ENCODE measurements at regions not wholly inside any gene's neighbourhood (a gene's known extent, or its start where the extent isn't known, plus 50 kb on each side); places are given as distances from the start of the nearest gene placed in this dataset.

DNA sequence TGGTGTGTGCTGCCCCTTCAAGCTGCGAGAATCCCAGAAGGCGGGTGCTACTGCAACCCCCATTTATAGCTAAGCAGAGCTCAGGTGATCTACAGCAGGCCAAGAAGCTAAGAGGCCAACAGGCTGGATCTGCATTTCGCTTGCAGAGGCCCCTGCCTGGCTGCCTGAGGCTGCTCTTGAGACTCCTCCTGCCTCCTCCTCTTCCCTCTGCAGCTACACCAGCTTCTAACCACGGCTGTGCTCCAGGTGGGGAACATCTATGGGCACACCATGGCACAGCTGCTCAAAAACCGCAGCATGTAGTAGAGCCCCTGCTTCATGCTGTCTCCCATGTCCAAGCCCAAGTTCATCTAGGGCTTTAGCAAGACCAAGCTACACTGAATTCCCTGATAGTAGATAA is 72.9 kb upstream of the ZNF678 start:
- Histone ChIP-seq H3K4me2 (no peak overlapping the region), H3F3A (replicated peaks; ENCODE audit: insufficient read depth) (no peaks in the 10 kb centered on the region), H3K9me2 (no peaks in the 10 kb centered on the region), H3K9me3 (no peaks in the 10 kb centered on the region), H3K9ac (no peak overlapping the region), H3K4me1 (ENCODE audit: control insufficient read depth in 1 of 2, insufficient read depth in 2 of 2, low read depth in 1 of 2, low read length in 1 of 2) (no peaks in the 10 kb centered on the region), H3K27ac (ENCODE audit: low read depth in 2 of 2, low read length in 1 of 2) (no peak overlapping the region), H3K79me2 (ENCODE audit: insufficient read depth) (no peaks in the 10 kb centered on the region), H3K27me3 (ENCODE audit: insufficient read depth) (no peaks in the 10 kb centered on the region; the same call in 1 of the 2 replicates), H4K20me1 (ENCODE audit: insufficient read depth) (no peaks in the 10 kb centered on the region), H3K36me3 (replicated peaks in 1 of 2; ENCODE audit: control insufficient read depth in 1 of 2, insufficient read depth in 2 of 2, low read length in 1 of 2) (no peaks in the 10 kb centered on the region), H3K4me3 (ENCODE audit: low read depth in 2 of 2, low read length in 1 of 2) (no peak overlapping the region), H2AFZ (ENCODE audit: low read depth) (no peak overlapping the region)
- no peak for DNase-seq
- TF ChIP-seq, protein P1, sequence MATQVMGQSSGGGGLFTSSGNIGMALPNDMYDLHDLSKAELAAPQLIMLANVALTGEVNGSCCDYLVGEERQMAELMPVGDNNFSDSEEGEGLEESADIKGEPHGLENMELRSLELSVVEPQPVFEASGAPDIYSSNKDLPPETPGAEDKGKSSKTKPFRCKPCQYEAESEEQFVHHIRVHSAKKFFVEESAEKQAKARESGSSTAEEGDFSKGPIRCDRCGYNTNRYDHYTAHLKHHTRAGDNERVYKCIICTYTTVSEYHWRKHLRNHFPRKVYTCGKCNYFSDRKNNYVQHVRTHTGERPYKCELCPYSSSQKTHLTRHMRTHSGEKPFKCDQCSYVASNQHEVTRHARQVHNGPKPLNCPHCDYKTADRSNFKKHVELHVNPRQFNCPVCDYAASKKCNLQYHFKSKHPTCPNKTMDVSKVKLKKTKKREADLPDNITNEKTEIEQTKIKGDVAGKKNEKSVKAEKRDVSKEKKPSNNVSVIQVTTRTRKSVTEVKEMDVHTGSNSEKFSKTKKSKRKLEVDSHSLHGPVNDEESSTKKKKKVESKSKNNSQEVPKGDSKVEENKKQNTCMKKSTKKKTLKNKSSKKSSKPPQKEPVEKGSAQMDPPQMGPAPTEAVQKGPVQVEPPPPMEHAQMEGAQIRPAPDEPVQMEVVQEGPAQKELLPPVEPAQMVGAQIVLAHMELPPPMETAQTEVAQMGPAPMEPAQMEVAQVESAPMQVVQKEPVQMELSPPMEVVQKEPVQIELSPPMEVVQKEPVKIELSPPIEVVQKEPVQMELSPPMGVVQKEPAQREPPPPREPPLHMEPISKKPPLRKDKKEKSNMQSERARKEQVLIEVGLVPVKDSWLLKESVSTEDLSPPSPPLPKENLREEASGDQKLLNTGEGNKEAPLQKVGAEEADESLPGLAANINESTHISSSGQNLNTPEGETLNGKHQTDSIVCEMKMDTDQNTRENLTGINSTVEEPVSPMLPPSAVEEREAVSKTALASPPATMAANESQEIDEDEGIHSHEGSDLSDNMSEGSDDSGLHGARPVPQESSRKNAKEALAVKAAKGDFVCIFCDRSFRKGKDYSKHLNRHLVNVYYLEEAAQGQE (IDR thresholded peaks at IDR 0.05; ENCODE audit: low read depth, low read length): no peak
- TF ChIP-seq FOXJ3 (CRISPR knock-in tag; IDR thresholded peaks at IDR 0.05) (no peak), FOSL2 (IDR thresholded peaks at IDR 0.05; ENCODE audit: borderline replicate concordance, low read depth) (no peak), RXRA (IDR thresholded peaks at IDR 0.05; ENCODE audit: borderline replicate concordance, low read depth) (no peak), NFIC (IDR thresholded peaks at IDR 0.05; ENCODE audit: borderline replicate concordance) (no peak), EZH2phosphoT487 (IDR thresholded peaks at IDR 0.05; ENCODE audit: borderline replicate concordance, low read depth) (no peak), TEAD4 (IDR thresholded peaks at IDR 0.05; ENCODE audit: borderline replicate concordance, insufficient read depth) (no peak), RCOR1 (IDR thresholded peaks at IDR 0.05; ENCODE audit: low read length) (no peak), RFX5 (IDR thresholded peaks at IDR 0.05; ENCODE audit: low read length) (no peak)
- TF ChIP-seq, protein P2, sequence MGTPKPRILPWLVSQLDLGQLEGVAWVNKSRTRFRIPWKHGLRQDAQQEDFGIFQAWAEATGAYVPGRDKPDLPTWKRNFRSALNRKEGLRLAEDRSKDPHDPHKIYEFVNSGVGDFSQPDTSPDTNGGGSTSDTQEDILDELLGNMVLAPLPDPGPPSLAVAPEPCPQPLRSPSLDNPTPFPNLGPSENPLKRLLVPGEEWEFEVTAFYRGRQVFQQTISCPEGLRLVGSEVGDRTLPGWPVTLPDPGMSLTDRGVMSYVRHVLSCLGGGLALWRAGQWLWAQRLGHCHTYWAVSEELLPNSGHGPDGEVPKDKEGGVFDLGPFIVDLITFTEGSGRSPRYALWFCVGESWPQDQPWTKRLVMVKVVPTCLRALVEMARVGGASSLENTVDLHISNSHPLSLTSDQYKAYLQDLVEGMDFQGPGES (IDR thresholded peaks at IDR 0.05; ENCODE audit: low read depth, low read length): no peak
- POLR2A ChIA-PET: no interaction called here
- CTCF ChIA-PET: interaction anchor here (0.6 to 1.6 kb wide), 2 partner anchors 9 to 240 kb away, joined by 3 to 11 read pairs; no protein-coding TSS in a partner anchor
- 13% methylated on average over 5 of the region's 5 CpGs for WGBS (ENCODE audit: low lambda C conversion rate)

DNA sequence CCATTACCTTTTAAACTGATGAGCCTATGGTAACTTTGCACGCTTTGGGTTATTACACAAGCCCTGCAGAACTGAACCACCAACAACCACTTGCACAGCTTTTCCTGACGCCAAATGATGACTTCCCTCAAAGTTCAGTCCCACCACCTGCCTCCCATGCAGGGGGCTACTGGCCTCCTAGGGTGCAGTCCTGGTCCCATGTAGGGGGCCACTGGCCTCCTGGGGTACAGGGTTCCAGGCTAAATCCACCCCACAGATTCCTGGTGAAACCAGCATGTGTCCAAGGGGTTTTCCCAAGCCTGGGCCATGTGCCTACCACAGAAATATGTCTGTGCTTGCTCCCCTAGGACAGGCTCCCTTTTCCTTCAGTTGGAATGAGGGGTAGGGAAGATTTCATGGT is 73.4 kb upstream of the ZNF678 start:
- no peak overlapping the region for H3K4me3 ChIP-seq (ENCODE audit: low read depth in 2 of 2, low read length in 1 of 2)
- no peaks in the 10 kb centered on the region for H3K4me1 ChIP-seq (ENCODE audit: control insufficient read depth in 1 of 2, insufficient read depth in 2 of 2, low read depth in 1 of 2, low read length in 1 of 2)
- no peaks in the 10 kb centered on the region for H3F3A ChIP-seq (replicated peaks; ENCODE audit: insufficient read depth)
- H3K27ac ChIP-seq (ENCODE audit: low read depth in 2 of 2, low read length in 1 of 2): no peak overlapping the region
- H3K4me2 ChIP-seq: no peak overlapping the region
- 41% methylated on average over 2 of the region's 2 CpGs for WGBS (ENCODE audit: low lambda C conversion rate)
- H3K27me3 ChIP-seq (ENCODE audit: insufficient read depth): no peaks in the 10 kb centered on the region; the same call in 1 of the 2 replicates
- no peak overlapping the region for H3K9ac ChIP-seq
- CTCF ChIA-PET: interaction anchor here (1.6 kb wide), 1 partner anchor 9 kb away, joined by 11 read pairs; no protein-coding TSS in a partner anchor
- POLR2A ChIA-PET: no interaction called here
- H3K36me3 ChIP-seq (replicated peaks in 1 of 2; ENCODE audit: control insufficient read depth in 1 of 2, insufficient read depth in 2 of 2, low read length in 1 of 2): no peaks in the 10 kb centered on the region
- no peaks in the 10 kb centered on the region for H4K20me1 ChIP-seq (ENCODE audit: insufficient read depth)
- DNase-seq: no peak
- no peaks in the 10 kb centered on the region for H3K9me2 ChIP-seq
- no peaks in the 10 kb centered on the region for H3K9me3 ChIP-seq
- H2AFZ ChIP-seq (ENCODE audit: low read depth): no peak overlapping the region
- H3K79me2 ChIP-seq (ENCODE audit: insufficient read depth): no peaks in the 10 kb centered on the region
- TF ChIP-seq, protein P1 (IDR thresholded peaks at IDR 0.05; ENCODE audit: low read depth, low read length): no peak
- TF ChIP-seq, protein P3, sequence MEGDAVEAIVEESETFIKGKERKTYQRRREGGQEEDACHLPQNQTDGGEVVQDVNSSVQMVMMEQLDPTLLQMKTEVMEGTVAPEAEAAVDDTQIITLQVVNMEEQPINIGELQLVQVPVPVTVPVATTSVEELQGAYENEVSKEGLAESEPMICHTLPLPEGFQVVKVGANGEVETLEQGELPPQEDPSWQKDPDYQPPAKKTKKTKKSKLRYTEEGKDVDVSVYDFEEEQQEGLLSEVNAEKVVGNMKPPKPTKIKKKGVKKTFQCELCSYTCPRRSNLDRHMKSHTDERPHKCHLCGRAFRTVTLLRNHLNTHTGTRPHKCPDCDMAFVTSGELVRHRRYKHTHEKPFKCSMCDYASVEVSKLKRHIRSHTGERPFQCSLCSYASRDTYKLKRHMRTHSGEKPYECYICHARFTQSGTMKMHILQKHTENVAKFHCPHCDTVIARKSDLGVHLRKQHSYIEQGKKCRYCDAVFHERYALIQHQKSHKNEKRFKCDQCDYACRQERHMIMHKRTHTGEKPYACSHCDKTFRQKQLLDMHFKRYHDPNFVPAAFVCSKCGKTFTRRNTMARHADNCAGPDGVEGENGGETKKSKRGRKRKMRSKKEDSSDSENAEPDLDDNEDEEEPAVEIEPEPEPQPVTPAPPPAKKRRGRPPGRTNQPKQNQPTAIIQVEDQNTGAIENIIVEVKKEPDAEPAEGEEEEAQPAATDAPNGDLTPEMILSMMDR (IDR thresholded peaks at IDR 0.05): no peak
- TF ChIP-seq, protein P4, sequence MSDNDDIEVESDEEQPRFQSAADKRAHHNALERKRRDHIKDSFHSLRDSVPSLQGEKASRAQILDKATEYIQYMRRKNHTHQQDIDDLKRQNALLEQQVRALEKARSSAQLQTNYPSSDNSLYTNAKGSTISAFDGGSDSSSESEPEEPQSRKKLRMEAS (IDR thresholded peaks at IDR 0.05; ENCODE audit: low read depth): no peak
- TF ChIP-seq NFIC (IDR thresholded peaks at IDR 0.05; ENCODE audit: borderline replicate concordance) (no peak), RAD21 (IDR thresholded peaks at IDR 0.05; ENCODE audit: low read length) (no peak), NRF1 (IDR thresholded peaks at IDR 0.05; ENCODE audit: low read depth, low read length) (no peak)
- TF ChIP-seq, protein P5, sequence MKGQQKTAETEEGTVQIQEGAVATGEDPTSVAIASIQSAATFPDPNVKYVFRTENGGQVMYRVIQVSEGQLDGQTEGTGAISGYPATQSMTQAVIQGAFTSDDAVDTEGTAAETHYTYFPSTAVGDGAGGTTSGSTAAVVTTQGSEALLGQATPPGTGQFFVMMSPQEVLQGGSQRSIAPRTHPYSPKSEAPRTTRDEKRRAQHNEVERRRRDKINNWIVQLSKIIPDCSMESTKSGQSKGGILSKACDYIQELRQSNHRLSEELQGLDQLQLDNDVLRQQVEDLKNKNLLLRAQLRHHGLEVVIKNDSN (IDR thresholded peaks at IDR 0.05; ENCODE audit: borderline replicate concordance, low read depth): no peak
